Suprapubic skin (tissue), 4 donors: ENCODE measurements at regions not wholly inside any gene's neighbourhood (a gene's known extent, or its start where the extent isn't known, plus 50 kb on each side); places are given as distances from the start of the nearest gene placed in this dataset.

ENCODE experiments used
- POLR2A ChIP-seq, 2 donors: fragments of 450-650 bp; IDR thresholded peaks; one replicate each; pipeline ENCODE4 v1.6.1; 2017; ENCODE audit warnings: antibody characterized with exemption in 2 of 2, mild to moderate bottlenecking in 2 of 2, moderate library complexity in 2 of 2
- POLR2AphosphoS5 ChIP-seq, 3 donors: sonication (generic); formaldehyde crosslinking; IDR thresholded peaks; one replicate each; pipeline ENCODE4 v1.6.1; 2017; ENCODE audit warnings: antibody characterized with exemption in 3 of 3
- TF ChIP-seq, protein P1 (sequence below), 2 donors: fragments of 200-600 bp in 1 of 2; fragments of 450-650 bp in 1 of 2; sonication (generic) in 1 of 2; IDR thresholded peaks; one replicate each; pipeline ENCODE4 v1.5.1; 2016 to 2019; ENCODE audit warnings: antibody characterized with exemption in 2 of 2, mild to moderate bottlenecking in 1 of 2, moderate library complexity in 1 of 2

DNA sequence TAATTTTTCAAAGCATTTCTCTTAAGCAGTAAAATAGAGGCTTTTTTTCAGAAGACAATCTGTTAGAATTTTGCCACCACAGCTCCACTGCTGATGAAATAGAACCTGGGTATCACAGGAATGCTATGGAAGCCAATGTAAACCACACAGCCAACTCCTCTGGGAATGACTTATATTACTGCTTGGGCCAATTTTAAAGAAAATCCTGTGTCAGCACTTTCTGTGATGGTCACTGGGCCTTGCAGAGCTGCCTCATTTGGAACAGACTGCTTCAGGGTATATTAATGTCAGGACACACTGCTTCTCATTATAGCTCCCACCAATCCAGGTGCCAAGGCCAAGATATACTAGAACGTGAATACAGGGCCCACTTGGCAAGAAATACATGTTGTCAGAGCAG lies 144.1 kb upstream of the ACTBL2 start:
- TF ChIP-seq, protein P1, sequence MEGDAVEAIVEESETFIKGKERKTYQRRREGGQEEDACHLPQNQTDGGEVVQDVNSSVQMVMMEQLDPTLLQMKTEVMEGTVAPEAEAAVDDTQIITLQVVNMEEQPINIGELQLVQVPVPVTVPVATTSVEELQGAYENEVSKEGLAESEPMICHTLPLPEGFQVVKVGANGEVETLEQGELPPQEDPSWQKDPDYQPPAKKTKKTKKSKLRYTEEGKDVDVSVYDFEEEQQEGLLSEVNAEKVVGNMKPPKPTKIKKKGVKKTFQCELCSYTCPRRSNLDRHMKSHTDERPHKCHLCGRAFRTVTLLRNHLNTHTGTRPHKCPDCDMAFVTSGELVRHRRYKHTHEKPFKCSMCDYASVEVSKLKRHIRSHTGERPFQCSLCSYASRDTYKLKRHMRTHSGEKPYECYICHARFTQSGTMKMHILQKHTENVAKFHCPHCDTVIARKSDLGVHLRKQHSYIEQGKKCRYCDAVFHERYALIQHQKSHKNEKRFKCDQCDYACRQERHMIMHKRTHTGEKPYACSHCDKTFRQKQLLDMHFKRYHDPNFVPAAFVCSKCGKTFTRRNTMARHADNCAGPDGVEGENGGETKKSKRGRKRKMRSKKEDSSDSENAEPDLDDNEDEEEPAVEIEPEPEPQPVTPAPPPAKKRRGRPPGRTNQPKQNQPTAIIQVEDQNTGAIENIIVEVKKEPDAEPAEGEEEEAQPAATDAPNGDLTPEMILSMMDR (IDR thresholded peaks at IDR 0.05), result no peak
- TF ChIP-seq POLR2A (IDR thresholded peaks at IDR 0.05) (no peak), POLR2AphosphoS5 (IDR thresholded peaks at IDR 0.05) (no peak)
